T-helper 22 cell (primary cell): ENCODE measurements at regions not wholly inside any gene's neighbourhood (a gene's known extent, or its start where the extent isn't known, plus 50 kb on each side); places are given as distances from the start of the nearest gene placed in this dataset.
"Not testable (repeated sequence)": the region's sequence is repeated elsewhere in the genome, so short reads cannot be mapped to it uniquely, and the experiment has no call there.

Source experiments
- DNase-seq: peaks from one replicate; pipeline ENCODE4 v3.0.0-alpha.2; 2020; ENCODE audit warnings: low read depth

DNA sequence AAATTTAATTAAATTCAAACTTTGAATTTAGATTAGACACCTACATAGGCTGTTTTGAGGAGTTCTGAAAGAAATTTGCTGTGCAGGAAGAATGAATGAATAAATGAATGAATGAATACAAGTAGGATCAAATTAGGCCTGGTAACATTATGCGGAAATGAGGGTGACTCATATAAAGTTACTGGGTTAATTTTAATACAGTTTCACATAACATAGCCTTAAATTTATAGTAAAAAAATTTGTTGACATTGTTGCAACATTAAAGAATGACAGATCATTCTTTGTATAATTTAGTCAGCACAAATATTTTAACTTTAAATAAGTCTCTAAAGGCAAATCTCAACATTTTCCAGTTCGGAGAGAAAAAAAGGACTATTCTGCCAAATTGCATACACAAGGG, 1293.1 kb upstream of the SLC39A10 start:
- DNase-seq, result no peak

DNA sequence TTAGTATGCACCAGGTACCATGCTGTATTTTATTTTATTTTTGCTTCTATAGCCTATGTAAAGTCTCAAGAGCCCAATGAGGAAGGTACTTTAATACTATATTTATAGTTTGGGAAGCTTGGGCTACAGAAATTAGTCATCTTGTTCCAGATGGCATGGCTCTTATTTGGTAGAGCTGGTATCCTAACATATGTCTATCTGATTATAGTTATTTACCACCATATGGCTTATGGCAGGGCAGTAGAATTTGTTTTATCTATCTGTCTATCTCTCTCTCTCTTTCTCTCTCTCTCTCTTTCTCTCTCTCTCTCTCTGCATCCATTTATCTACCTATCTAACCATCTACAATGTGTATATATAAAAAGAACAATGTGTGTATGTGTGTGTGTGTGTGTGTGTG, 1293.7 kb upstream of the SLC39A10 start:
- no peak for DNase-seq

DNA sequence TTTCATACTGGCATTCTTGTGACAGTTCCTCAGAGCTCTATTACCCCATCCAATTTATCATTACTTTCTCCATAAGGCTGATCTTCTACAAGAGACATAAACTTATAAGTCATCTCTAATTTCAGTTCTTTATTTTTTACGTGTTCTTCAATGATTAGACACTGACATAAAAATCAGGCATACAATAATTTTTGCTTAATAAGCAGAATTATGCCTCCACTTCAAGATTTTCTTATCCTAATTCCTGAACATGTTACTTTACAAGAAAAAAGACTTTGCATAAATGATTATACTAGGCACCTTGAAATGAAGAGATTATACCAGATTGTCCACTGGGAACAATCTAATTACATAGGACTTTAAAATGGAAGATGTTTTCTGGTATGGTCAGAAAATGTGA, 1304.5 kb upstream of the SLC39A10 start:
- DNase-seq, result no peak

DNA sequence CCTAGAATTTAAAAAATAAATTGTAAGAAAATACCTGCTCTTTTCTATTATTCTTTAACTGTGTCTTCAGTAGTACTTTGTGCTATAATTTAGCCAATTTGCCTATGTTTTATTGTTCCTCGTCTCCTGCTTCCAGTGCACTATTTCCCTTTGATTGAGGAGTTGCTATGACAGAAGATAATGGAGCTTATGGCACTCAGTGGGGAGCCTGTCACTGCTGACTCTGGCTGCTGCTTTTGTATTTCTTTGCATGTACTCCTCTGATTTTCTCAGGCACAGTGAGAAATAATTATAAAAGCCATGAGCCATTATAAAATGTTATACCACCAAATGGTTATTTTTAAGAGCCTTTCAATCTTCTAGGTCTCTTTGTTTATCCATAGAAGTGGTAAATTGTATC, 1310.8 kb upstream of the SLC39A10 start:
- DNase-seq, result no peak

DNA sequence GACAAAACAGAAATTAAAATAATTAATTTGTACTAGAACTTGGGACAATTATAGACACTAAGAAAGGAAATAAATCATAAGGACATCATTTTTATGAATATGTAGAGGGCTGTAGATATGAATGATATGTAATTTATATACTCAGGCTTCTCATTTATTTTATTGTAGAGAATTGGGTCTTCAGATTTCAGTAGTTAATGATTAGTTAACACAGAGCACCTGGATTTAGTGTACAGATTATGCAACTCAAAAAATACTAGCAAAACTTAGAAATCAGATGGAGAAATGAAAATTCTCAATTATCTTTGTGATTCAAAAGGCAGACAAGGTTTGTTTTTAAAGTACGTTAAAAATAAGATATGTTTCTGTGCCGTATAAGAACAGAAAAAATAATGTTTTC, 1311.7 kb upstream of the SLC39A10 start:
- DNase-seq, result no peak

DNA sequence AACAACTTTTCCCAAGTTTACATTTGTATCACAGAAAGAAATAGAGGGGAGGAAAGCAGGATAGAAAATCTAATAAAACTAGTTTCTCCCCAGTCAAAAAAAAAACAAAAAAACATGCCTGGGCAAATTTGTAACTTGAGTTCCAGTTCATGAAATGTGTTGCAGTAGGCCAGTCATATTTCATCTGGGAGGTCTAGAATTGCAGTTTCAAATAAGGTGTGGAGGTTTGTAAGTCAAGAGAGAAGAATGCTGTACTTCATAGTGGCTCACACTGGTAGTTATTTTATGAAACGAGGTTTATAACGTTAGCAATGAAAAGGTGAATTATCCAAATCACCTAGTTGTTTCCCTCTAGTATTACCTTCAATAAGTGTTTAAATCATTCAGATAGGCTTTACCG, 1313.9 kb upstream of the SLC39A10 start:
- DNase-seq, result no peak

DNA sequence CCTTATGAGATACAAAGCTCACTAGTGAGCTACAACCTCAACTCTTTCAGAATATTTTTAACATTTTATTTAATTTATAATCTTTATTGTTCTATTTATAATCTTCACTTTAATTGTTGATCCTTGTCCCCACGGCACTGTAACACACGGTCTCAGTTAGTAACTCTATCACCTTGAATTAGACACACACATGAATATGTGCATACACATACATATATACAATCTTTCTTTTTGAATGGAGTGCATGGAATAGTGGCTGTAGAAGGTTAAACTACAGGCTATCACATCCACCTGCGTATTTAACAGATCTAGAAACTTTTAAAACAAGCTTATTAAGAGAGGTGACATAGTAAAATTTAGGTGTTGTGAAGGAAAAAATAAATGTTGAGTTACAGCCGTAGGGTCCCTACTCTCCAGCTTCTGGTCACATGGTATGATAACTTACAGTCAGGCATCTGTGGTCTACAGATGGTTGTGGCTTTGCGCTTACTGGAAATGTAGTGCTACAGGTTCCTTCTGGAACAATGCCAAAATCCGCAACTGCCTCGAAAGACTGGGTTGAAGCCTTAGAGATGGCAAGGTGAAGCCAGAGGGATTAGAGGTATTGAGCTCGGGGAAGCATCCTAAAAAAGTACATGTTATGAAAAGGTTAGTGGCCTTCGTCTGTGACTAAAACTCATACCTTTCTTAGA, 1324.1 kb upstream of the SLC39A10 start:
- DNase-seq, result no peak

DNA sequence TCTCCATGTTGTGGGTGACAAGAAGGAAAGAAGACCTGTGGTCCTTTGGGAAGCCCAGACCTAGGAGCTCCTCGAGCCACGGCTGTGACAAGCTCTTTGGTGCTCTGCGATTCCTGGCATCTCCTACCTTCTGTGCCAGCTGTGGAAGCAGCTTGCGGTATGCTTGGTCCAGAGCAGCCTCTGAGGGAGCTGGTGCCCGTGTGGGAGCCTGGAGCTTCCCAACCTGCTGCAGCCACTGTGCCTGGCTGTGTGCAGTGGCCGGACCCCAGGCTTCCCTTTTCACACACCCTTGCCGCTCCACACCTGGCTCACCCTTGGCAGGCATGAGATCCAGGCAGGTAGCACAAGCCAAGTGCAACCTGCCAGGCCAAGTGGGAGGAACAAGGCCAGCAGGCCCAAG, 1328.6 kb upstream of the SLC39A10 start:
- no peak for DNase-seq

DNA sequence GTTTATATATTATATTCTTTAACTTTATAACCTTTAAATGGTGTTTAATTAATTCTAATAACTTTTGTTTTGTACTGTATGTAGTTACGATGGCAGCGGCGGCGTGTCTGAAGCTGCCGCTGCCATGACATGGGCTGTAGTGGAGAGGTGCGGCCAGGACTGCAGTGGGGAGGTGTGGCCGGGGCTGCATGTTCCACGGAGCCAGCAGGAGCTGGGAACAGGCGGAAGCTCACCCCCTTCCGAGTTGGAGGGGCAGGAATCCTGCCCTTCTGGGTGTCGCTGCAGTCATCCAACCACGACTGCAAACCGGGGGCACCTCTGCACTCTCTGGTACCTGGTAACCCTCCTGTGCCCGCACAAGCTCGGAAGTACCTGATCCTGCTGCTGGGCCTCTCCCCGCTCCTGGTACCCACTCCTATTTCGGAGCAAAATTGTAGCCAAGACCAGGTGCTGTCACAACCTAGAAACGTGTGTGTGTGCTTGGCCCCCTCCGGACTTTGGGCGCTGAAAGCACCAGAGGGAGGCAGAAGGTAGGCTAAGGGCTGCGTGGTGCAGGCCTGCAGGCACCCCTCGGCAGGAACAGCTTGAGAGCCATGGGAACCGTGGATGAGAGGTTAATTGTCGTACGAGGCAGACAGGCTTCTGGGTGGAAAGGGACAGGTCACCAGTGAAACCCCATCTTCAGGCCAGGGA, 1329.7 kb upstream of the SLC39A10 start:
- DNase-seq, result no peak

DNA sequence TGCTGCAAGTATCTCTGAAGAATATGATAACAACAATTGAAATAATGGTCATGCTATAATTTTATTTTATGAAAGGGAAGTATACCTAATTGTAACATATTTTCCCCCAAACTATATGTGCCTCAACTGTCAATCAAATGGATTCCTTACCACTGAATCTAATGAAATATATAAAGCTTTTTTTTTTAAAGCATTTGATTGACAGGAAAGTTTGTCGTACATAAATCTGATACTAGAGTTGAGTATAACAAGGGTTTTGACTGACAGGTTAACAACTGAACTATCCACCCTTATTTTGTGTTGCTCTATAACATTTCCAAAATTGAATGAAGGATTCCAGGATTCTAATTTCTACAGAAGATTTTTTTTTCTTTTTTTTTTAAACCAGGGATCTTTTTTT, 1333.3 kb upstream of the SLC39A10 start:
- DNase-seq, result no peak

DNA sequence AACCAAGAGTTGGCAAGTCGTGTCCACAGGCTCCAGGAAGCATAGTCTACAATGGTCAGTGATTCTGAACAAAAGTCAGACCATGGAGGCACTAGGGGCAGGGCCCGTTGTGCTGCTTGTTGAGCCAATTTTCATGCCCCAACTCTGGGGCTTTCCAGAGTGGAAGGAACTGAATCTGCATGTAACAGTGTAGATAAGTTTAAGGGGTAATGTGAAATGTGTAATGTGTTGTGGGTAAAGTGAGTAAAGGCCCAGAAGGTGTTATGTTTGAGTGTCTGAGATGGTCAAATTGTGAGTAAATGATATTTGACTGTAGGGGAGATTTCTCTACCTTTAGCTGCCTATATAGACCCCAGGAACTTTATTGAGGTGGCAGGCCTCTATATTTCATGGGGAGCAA, 1336.5 kb upstream of the SLC39A10 start:
- DNase-seq, result no peak

DNA sequence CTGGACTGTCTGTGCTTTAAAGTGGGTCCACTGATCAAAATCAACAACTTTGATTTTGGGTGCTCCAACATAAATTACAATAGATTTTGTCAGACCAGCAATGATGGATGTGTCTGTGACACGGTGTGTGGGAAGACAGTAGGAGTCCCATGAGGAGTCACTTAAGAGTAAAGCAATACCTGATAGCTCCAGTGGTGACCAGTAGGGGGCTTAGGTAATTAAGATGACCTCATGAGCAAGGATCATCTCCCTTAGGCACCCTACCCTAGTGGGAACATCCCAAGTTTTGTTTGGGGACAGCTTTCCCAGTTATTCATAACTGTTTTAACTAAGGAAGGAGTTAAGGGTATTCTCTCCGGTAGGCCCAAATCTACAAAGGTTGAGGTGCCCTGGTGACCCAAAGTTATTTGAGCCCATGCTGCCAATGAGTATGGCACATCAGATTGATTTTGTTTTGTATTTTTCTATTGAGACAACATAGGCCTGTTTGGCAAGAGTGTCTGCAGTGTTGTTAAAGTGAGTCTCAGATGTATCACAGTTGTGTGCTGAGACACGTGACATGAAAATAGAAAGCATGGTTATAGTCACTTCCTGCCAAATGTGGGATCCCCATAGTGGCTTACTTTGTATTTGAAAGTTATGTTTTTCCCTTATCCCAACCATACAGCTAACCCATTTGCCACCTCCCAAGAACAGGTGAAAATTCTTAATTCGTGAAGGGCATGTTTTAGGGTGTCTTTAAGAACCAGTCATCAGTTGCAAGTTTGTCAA, 1337.6 kb upstream of the SLC39A10 start:
- DNase-seq, result no peak

DNA sequence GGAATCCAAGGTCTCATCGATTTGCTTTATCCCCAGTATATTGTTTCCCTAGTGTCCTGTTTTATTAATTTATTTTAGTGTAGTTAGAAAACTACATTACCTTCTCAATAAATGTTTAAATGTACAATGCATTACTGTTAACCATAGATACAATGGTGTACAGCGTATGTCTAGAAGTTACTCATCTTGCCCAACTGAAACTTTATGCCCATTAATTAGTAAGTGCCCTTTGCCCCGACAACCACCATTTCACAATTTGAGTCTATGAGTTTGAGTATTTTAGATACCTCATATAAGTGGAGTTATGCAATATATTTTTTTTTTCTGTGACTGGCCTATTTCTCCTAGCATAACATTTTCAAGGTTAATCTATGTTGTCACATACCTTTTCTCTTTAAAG, 1343.0 kb upstream of the SLC39A10 start:
- no peak for DNase-seq

DNA sequence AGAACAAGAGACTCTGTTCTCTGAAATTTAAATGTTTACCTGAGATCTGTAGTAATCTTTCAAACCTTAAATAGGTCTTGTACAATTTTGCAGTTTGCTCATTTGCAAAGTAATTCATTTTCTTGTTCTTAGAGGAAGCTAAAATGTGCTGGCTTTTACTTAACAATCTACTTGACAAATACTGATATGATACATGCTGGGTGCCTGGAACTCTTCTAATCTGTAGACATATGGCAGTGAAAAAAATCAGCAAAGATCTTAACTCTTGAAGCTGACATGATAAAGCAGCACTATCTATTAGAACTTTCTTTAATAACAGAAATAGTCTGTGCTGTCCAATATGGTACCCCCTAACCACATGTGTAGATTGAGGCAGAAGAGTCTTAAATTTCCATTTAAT, 1352.8 kb upstream of the SLC39A10 start:
- no peak for DNase-seq

DNA sequence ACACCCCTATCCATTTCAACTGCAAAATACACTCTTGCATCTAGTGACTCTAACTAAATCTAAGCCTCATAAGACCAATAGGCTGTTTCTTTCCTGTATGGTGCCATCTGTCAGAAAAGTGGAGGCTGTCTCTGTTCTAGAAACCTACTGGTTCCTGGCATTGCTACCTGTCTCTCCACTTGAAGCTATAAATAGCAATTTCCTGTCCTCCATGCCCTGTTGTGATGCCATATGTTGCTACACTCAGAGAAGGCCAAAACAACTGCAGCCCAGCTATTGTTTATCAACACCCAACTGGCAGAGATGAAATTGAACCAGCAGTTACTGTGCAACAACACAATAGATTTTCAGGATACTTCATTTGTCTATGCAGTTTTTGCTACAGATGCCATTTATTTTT, 1355.1 kb upstream of the SLC39A10 start:
- DNase-seq, result no peak

DNA sequence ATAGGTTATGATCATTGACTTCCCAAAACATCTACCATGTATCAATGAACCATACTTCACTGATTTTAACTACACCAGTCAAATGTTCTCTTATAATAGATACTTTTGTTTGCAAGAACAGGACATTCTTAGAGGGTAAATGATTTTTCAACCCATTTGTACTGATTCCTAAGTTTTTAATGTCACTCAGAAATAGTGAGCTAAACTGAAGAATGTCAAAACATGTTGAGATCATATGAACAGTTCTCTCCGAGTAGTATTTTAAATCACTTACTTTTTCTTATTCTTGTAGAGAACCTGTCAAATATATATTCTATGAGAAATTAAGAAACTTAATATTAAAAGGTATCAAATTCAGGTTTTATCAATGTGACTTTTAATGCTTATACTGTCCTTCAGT, 1362.9 kb upstream of the SLC39A10 start:
- no peak for DNase-seq

DNA sequence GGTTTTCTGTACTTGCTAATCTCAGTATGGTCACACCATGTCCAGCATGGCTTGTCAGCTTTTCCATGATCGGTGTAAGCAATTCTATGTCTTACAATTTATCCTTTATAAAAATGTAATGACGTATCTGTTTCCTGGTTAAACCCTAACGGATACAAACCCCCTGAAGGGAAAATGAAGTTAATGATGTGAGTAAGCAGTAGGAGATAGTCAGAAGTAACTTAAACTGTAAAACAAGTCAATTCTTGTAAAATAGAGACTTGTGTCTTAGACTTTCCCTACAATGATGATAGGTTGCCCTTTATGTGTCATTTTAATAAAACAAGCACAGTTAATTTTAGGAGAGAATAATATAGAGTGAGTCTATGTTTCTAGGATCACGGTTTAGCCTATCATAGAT, 1365.9 kb upstream of the SLC39A10 start:
- no peak for DNase-seq

DNA sequence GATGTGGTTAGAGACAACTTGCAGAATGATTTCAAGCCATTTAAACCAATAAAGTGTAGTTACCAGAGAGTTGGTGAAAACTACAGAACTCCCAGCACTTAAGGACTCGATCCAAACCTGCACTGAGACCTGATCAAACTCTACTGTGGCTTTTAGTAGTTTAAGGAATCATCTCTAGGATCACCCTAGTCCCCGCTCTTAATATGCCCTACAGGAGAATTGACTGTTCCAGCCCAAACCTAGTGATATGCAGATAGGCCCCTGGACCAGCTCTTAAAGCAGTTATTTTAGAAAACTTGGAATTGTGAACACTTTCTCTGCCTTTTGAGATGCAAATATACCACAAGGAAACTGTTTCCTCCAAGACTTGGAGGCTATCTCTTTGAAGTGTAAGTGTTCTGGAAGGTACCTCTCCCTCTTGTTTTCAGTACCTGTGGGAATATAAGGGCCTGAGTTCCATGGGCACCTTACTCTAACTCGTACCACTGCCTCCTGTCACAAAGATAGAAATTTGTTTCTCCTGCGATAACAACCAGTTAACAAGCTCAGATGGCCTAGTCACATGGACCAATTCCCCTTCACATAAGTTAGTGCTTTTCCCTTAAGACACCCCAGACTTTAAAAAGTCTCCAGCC, 1367.2 kb upstream of the SLC39A10 start:
- no peak for DNase-seq

DNA sequence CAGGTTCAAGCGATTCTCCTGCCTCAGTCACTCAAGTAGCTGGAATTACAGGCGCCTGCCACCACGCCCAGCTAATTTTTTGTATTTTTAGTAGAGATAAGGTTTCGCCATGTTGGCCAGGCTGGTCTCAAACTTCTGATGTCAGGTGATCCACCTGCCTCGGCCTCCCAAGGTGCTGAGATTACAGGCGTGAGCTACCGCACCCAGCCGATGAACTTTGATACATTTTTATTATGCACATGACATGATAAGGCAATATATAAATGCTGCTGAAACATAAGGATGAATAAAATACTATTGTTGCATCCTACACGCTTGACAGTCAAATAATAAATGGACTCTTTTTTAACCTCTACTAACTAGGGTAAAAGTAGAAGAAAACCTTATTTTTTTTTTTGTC, 1380.4 kb upstream of the SLC39A10 start:
- DNase-seq, result not testable (repeated sequence)

DNA sequence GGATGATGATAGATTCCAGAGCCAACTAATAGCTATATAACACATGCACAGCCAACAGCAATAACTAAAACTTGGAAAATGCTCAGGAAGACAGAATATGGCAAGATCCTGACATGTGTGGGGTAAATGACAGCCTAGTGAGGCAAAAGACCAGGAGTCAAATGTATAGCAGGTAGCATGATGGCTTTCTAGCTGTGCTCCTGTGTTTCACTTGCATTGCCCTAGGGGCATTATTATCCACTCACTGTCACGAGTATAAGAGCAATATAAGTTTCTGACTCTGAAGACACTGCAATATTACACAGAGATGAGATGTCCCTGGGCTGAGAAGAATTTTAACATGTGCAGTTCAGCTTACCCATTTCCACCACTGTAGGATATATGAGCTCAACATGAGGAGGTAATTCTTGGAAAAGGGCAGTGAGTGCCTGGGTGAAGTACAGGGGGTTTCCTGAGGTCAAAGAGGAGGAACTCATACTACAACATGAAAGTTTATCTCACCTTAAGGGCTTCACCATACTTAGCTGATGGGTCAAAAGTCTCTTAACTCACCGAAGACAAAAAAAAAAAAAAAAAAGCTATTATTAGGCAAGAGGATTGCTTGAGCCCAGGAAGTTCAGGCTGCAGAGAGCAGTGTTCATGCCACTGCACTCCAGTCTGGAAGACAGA, 1385.6 kb upstream of the SLC39A10 start:
- DNase-seq, result no peak

DNA sequence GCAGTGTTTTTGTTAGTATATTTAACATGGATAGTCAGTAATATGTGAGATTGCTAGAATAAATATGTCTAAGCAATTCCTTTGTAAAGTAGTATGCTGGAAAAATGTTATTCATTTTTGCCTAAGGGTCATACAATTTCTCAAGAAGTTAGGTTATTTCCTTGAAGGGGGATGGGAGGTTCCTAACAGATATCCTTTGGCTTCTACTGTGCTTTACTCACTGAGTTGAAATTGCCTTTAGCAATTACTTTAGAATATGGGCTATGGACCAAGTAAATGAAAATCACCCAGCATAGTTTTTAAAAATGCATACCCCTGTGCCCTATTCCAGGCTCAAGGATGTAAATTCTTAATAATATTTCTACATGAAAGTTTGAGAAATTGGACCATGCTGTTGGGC, 1386.4 kb upstream of the SLC39A10 start:
- DNase-seq, result no peak

DNA sequence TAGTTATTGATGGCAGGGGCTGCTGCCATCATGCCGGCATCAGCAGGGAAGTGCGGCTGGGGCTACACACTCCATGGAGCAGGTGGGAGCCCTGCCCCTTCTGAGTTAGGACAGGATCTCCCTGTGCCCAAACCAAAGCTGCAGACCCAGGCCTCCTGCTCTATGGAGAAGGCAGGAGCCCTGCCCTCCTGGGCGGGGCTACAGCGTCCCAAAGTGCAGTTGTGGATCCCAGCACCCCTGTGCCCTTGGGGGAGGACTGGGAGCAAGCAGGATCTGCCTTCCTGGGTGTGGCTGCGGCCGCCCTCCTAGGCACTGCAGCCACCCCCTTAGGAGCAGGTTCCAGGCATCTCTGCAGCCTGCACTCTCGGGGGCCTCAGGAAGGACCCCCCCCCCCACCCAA, 1392.4 kb upstream of the SLC39A10 start:
- DNase-seq, result no peak
